Mesenteric fat pad (tissue), 1 donor: ENCODE measurements at regions not wholly inside any gene's neighbourhood (a gene's known extent, or its start where the extent isn't known, plus 50 kb on each side); places are given as distances from the start of the nearest gene placed in this dataset.
"Not testable (repeated sequence)": the region's sequence is repeated elsewhere in the genome, so short reads cannot be mapped to it uniquely, and the experiment has no call there.

Experiments used
- DNase-seq: peaks from one replicate; pipeline ENCODE4 v3.0.0-alpha.2; 2020; ENCODE audit warnings: low spot score
- donor health status: DM: yes; HTN: yes; CAD: no.

DNA sequence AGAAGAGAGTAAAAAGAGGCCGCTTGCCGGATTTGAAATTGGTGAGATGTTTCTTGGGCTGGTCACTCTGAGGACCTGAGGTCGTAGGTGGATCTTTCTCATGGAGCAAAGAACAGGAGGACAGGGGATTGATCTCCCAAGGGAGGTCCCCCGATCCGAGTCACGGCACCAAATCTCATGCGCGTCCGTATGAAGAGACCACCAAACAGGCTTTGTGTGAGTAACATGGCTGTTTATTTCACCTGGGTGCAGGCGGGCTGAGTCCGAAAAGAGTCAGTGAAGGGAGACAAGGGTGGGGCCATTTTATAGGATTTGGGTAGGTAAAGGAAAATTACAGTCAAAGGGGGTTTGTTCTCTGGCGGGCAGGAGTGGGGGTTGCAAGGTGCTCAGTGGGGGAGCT is 803.6 kb upstream of the ID2 start:
- not testable (repeated sequence) for DNase-seq

- no peak for DNase-seq
These were observed 802.9 kb upstream of the ID2 start for GRCh38 chr2:7878786-7879482.

- DNase-seq = no peak
These were observed 802.4 kb upstream of the ID2 start for GRCh38 chr2:7879483-7879835.

DNA sequence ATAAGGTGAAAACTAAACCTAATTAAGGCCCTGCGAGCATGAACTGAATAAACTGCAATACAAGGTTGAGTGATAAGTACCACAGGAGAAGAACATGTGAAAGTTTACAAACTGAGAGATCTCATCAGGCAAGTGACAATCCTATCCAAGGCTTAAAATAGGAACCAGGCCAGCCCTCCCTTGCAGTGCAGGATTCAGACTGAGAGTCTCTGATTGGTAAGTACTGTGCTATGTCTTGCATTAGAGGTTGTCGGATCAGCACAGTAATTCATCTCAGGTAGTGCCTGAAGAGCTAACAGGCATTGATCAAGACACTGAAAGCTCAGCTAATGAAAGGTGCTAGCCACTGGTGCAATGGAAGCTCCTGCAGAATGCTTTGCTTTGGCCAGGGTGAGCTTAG is 801.7 kb upstream of the ID2 start:
- no peak for DNase-seq

DNA sequence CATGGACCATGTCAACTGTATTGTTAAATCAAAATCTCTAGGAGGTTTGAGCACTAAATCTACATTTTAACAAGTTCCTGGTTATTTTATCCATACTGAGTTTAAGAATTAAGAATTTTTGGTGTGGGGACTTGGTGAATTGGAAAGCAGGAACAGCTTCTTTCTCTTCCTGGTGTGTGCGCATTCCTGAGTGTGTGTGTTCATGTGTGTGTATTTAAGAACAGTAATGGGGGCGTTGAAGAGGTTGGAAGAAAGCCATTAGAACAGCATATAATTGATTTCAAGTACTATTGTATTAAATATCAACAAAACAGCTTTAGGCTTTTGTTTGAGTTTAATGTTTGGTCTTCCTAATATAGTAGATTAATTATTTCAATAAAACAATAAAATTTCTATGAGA is 801.3 kb upstream of the ID2 start:
- DNase-seq = no peak

DNA sequence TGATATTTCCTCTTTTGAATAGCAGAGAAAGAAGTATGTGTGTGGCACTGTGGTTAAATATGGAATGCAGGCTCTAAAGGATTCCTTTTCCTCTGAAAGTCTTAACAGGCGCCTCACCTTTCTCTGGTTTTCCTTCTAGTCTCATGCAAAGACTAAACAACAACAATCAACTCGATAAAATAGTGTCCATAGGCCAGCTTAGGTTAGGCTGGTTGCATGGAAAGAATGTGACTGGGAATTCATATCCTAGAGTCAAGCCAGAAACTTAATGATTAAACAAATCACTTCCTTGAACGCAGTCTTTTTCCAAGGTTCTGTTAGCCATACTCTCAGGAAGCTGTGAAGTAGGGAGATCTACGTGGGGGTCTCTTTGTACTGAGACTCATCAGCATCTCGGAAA is 800.8 kb upstream of the ID2 start:
- DNase-seq = no peak

GRCh38 chr2:7881466-7881865 is 800.4 kb upstream of the ID2 start:
- no peak for DNase-seq

GRCh38 chr2:7882296-7882695 is 799.6 kb upstream of the ID2 start:
- no peak for DNase-seq

DNA sequence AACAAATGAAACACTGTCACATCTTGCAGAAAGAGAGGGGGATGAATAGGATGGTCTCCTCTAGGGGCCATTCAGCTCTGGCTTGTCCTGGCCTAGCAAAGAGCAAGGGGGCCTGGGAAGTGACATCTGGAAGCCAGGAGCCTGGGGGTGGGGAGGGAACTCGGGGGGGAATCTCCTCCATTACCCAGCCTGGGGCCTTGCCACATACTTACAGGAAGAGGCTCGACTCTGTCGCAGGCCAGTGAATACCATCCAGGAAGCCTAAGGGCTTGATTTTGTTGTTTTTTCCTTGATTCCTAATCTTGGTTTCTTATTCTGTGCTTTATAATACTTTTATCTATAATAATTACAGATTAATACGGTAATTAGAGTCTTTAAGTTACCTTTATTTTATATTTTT is 797.5 kb upstream of the ID2 start:
- no peak for DNase-seq

DNA sequence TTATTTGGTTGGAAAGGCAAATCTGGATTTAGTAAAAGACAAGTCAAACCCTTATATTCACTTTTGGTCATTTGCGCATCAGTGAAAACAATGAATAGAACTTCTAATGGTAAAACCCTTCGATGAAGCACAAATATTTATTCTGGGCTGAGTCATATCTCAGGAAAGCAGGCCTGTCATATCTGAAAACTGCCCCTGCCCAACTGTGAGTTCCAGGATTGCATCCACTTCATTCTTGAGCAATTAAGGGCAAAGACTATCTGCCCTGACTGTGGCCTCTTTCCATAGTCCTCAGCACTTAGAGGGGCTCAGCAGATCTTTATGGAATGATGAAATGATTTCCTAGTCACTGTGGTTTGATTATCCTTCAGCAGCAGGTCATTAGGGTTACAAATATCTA is 795.2 kb upstream of the ID2 start:
- no peak for DNase-seq

DNA sequence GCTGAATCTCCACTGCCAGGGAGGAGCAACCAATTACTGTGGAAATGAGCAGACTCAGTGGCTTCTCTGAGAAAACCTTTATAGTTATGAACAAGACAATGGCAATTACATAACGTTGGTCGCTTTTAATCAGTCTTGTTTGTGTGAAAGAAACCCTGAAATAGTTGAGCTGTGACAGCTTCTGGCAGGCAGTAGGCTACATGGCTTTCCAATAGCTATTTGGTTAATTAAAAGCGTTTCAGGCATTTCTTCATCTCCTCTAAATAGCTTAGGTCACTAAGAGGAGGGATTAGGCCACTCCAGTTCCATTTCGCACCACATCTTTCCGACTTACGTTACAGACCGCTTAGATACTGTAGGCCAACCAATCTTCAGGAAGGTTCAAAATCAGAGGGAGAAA is 794.4 kb upstream of the ID2 start:
- no peak for DNase-seq

GRCh38 chr2:7888876-7889275 is 793.0 kb upstream of the ID2 start:
- DNase-seq = no peak

DNA sequence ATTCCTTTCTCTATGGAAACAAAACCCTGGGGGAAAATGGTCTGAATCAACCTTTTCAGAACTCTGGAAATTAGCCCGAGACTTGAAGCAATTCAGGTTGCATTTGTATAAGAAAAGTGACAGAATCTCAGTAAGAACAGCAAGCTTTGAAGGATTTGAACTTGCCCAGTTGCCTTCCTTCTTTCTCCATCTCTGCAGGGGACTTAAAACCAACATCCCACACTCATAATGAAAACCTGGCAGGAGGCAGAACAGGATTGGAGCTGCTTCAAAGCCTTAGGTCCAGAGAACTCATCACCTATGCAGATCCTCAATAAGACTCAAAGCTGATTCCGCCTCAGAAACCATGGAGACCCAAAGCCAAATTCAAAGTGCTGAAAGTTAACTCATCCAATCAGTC is 790.5 kb upstream of the ID2 start:
- no peak for DNase-seq

GRCh38 chr2:7895289-7895688 is 786.6 kb upstream of the ID2 start:
- DNase-seq = no peak

DNA sequence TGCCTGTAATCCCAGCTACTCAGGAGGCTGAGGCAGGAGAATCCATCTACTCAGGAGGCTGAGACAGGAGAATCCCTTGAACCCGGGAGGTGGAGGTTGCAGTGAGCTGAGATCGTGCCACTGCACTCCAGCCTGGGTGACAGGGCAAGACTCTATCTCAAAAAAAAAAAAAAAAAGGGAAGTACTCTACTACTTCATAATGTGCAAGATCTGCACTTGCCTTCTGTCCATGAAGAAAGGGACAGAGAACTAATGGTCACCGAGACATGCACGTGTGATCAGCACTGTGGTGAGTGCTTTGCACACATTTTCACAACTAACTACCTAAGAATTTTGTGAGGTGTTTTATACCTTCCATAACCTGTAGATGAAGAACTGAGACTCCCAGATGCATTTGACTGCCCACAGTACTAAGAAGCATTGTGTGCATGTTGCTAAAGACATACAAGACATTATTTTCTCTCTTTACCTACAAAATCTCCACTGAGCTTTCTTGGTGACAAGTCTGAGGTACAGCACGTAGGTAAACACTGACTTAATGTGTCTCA is 784.8 kb upstream of the ID2 start:
- DNase-seq = no peak

DNA sequence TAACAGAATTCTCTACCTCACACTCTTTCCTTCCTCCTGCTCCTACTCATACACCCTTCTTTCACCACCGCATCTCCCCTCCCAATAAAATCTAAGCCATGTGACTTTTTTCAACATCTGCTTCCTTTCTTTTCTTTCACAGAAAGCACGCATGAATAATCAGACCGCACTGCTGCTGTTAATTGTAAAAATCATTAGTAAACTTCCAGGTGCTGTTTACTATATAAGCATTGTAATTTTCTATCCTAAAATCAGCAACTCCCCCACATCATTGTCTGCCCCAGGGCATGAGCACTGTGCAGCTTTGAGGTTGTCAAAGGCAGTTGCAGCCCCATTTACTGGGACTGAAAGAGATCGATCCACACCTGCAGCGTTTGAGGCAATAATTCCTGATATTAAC is 782.6 kb upstream of the ID2 start:
- no peak for DNase-seq

DNA sequence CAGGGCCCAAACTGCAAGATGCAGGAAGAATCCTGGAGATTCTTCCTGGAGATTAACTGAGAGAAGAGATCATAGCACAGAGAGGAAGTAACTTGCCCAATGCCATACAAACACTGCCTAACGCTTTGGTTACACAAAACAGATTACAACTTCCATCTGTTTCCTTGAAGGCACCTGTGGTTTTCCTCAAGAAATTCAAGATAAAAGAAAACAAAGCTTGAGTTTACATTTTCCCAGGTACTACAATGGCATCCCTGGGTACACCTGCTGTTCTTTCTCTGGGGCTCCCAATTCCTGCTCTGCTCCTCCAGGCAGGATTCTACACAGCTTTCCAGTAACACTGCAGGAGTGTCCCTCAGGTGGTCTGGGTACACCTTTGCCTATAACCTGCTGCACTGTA is 781.9 kb upstream of the ID2 start:
- DNase-seq = no peak

- DNase-seq = no peak
These were observed 781.3 kb upstream of the ID2 start for GRCh38 chr2:7900593-7900992.

DNA sequence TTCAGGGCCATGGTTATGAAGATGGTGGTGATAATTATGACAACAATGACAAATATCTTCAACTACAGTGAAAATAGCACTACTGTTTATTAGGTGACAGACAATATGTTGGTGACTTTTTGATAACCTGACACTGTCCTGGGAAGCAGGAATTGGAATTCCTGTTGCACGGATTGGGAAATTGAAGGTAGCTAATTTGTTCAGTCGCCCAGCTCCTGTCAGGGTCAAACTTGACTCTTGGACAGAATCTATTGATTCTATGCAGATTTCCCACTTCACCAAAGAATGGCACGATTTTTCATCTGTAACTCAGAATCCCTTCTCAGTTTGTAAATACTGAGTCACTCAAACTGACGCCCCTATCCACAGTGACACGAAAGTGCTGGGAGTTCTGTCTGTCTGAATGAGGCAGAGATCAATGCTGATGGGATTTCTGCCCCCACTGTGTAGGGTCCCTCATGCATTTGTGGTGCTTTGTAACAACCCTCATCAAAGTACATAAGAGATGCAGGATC is 779.5 kb upstream of the ID2 start:
- no peak for DNase-seq

DNA sequence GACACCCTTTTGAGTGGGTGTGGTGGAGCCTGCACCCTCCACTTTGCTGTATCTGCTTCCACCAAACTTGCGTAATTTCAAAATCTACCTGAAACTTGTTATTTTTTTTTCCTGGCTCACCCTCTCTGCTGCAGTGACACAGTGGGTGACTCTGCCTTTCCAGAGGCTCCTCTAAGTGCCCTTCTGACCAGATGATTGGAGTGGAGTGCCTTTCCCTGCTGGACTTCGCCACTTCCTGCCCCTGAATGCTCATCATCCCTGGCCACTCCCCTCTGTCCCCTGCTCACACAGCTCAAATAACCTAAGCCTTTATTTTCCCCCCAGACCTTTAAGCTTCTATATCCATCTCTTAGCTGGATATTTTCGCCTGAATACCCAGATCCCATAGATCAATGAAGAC is 777.5 kb upstream of the ID2 start:
- no peak for DNase-seq

DNA sequence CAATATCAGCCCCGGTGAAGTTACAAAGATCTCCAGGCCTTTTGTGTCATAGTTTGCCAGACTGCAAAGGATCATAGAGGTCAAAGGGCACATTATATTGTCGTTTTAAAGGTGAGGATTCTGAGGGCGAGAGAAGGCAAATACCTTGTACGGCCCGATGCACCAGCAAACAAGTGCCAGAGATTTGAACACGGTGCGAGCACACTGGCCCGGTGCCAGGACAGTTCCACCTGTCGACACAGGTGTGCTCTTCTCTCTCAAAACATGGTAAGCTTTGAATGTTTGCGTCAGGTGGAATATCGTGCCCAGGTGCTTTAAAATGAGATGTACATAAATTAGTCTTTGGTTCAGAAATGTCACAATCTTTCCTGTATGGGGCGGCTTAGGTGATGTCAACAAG is 776.1 kb upstream of the ID2 start:
- no peak for DNase-seq

DNA sequence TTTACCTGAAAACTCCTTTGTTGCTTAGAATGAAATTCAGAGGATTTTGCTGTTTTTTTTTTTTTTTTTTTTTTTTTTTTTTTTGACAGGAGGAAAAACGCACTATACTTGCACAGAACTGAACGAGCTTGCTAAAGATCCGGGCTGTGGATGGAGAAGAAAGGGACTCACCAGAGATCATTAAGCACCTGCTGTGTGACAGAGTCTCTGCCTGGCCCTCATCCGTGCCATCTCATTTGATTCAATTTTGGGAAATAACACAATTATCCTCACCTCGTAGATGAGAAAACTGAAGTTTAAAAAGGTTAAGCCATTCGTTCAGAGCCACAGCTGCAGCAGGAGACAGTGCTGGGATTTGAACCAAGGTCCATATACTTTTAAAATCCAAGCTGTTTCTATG is 775.4 kb upstream of the ID2 start:
- DNase-seq = no peak

- no peak for DNase-seq
These were observed 774.8 kb upstream of the ID2 start for GRCh38 chr2:7907041-7907440.

GRCh38 chr2:7910752-7911151 is 771.1 kb upstream of the ID2 start:
- DNase-seq = no peak
